ENCODE measurements at regions not wholly inside any gene's neighbourhood (a gene's known extent, or its start where the extent isn't known, plus 50 kb on each side); places are given as distances from the start of the nearest gene placed in this dataset.

DNA sequence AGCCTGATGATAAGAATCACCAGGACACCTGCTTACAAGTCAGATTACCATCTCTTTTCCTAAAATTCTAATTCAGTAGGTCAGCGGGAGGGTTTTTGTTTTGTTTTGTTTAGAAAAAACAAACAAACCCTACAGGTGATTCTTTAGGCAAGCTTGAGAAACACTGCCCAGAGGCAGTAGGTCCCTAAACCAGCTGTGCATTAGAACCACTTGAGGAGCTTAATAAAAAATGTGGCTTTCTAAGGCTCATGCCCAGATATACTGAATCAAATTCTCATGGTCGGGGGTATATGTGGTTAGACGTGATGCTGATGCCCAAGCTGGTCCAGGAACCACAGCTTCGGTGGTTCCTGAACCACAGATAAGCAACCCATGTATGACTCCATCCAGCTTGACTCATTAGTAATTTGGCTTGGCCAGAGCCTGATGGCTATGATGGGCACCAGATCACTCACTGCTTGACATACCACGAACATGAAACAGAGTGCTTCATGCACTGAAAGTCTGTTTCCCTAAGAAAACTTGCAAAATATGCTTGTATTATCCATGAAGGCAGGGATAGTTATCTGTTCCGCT is 338.1 kb upstream of the F9 start:
- intact Hi-C loops (cut with micrococcal nuclease), result no loop called here
- Histone ChIP-seq H3K9ac (ENCODE audit: insufficient read depth in 1 of 2, low read depth in 2 of 2, low read length in 2 of 2) (no peak overlapping the region), H3K4me2 (ENCODE audit: insufficient read depth, low read length) (no peak overlapping the region), H3K79me2 (ENCODE audit: control insufficient read depth, insufficient read depth, low read length) (no peaks in the 10 kb centered on the region; the same call in 2 of the 3 replicates), H3K27me3 (ENCODE audit: control insufficient read depth in 2 of 2, insufficient read depth in 2 of 2, low read length in 2 of 2) (no peaks in the 10 kb centered on the region), H3K9me1 (ENCODE audit: control insufficient read depth, insufficient read depth, low read length) (no peaks in the 10 kb centered on the region), H3K9me3 (replicated peaks; ENCODE audit: control insufficient read depth, insufficient read depth, low read depth, low read length) (no peaks in the 10 kb centered on the region), H3K4me1 (replicated peaks in 1 of 2; ENCODE audit: control insufficient read depth in 2 of 2, insufficient read depth in 2 of 2, low read length in 2 of 2) (peaks cover 5 to 8% of the 10 kb centered on the region in 2 experiments; a peak in 4 of 5 replicates), H2AFZ (ENCODE audit: low read depth, low read length) (no peak overlapping the region), H3K4me3 (no peak overlapping the region), H4K20me1 (replicated peaks; ENCODE audit: control insufficient read depth, insufficient read depth, low read length) (no peaks in the 10 kb centered on the region), H3K27ac (ENCODE audit: extremely low read depth, low read depth, low read length) (no peak overlapping the region), H3K36me3 (ENCODE audit: control insufficient read depth, insufficient read depth, low read length) (peaks cover 8% of the 10 kb centered on the region)
- FAIRE-seq (no peak), DNase-seq (ENCODE audit: extremely low read depth in 1 of 4, low spot score in 3 of 4) (no peak), ATAC-seq (no peak)
- TF ChIP-seq ZBTB33 (CRISPR knock-in tag; IDR thresholded peaks at IDR 0.05), result no peak
- no peak for TF ChIP-seq MXI1 (IDR thresholded peaks at IDR 0.05; ENCODE audit: low read depth, low read length)
- TF ChIP-seq STAT6 (CRISPR knock-in tag; IDR thresholded peaks at IDR 0.05), result no peak
- BruUV-seq (replicated peaks), result no TSS peak
- 44% methylated on average over 6 of the region's 6 CpGs for WGBS (ENCODE audit: insufficient coverage, low coverage, missing lambda C conversion rate)
- in situ Hi-C loops (cut with MboI), result no loop called here
- ChIA-PET CTCF (ENCODE audit: low intra/inter-chr PET ratio) (no interaction called here), POLR2A (interaction anchor here (0.5 to 1.2 kb wide), 3 partner anchors 8 to 415 kb away, joined by 4 to 5 read pairs (median 4); no protein-coding TSS in a partner anchor)
